ENCODE measurements at regions not wholly inside any gene's neighbourhood (a gene's known extent, or its start where the extent isn't known, plus 50 kb on each side); places are given as distances from the start of the nearest gene placed in this dataset.
"Not testable (repeated sequence)": the region's sequence is repeated elsewhere in the genome, so short reads cannot be mapped to it uniquely, and the experiment has no call there.

DNA sequence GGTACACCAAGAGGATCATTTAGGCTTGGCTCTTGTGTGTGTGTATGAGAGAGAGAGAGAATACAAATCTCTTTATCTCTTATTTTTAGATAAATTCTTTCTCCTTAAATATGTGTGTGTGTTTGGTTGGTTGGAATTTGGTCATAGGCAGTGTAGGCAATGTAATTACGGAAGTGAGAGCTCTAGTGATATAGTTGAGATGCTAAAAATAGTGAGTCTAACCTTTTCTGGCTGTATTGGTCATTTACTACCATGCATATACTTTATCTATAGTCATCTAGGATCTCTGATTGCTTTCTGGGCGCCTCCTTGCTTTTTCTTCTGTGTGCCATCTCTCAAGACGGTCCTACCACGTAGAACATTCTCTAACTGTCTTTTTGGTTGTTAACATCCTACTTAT, 250.2 kb downstream of the NUF2 start:
- DNase-seq (ENCODE audit: low read depth), result no peak

DNA sequence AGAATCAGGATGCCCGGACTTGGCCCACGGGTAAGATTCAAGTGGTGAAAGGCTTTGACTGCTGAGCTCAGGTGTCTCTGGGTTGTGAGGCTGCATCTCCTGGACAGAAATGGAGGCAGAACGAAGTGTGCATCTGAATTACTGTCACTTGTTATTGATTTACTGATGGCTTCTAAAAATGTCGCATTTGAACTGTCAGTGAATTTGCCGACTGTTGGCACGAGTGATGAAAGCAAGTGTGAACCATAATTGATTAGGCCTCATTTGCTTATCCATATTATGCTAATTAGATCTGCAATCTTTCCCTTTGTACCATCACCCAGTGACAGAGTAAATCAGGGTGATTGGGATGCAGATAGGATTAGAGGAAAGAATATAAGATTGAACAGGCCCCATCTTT, 252.4 kb downstream of the NUF2 start:
- no peak for DNase-seq (ENCODE audit: low read depth)

DNA sequence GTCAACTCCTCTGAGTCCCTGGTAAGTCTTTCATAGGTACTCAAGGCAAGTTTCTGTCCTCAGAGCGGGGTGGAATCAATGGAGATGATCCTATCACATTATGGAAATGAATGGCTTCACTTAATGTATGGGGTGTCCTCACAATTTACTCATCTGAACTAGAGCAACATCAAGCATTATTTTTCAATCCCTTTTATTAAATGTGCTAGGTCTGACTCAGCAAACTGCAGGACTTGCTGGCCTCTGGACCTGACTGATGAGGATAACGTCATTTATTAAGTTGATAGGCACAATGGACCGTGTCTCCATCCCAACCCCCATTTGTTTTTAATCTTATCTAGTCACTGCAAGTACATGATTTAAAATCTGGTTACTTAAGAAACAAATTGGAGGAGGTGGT, 259.2 kb downstream of the NUF2 start:
- DNase-seq (ENCODE audit: low read depth), result no peak

DNA sequence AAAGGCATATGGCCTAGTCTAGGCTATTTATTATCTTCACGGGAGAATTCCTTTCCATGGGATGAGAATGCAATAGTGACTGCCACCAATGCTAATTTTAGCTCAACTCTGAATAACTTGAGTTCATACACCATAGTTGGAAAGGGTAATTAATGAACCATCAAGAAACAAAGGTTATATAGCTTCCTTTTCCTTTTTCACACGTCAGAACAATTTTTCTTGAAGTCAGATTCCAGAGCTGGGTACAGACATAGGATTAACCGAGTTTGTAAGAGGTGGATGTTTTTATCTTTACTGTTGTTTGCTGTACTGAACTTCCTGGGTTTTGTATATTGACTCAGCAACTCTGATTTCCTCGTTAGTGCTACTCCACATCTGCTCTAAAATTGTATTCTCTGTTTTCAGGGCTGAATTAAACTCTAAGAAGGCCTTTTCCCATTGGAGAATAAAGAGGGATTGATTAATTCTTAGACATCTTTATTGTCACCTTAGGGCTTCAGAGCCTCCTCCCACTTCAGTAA, 262.0 kb downstream of the NUF2 start:
- DNase-seq (ENCODE audit: low read depth), result no peak

DNA sequence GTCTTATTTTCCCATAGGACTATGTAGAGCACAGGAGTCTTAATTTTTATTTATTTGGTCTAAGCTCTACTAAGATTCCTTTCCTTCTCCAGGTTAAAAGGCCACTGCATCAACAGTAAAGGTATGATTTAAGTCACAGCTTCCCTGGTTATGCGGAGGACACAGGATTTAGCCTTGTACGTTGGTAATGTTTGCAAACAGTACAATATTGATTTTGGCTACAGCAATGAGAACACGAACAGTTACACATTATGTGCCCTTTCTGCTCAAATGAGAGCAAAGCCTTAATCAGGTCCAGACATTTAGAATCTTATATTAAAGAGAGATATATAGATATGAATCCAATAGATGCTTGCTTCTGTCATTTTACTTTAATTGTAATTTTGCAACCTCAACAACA, 264.0 kb downstream of the NUF2 start:
- no peak for DNase-seq (ENCODE audit: low read depth)

DNA sequence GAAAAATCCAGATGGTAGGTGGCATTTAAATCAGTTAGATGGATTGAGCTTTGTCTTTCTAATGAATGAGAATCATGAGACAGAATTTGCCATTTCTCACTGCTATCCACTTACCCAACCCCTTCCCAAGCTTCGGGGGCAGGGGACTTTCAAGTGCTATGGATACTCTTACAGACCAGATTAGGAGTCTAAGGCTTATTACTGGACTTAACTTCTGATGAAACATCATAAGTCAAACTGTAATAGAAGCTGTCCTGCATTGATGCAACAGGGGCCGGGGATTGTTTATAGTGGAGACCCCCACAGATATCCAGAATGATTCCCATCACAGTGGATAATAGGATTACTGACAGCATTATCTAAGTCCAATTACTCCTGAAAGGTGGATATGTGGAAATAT, 267.0 kb downstream of the NUF2 start:
- no peak for DNase-seq (ENCODE audit: low read depth)

DNA sequence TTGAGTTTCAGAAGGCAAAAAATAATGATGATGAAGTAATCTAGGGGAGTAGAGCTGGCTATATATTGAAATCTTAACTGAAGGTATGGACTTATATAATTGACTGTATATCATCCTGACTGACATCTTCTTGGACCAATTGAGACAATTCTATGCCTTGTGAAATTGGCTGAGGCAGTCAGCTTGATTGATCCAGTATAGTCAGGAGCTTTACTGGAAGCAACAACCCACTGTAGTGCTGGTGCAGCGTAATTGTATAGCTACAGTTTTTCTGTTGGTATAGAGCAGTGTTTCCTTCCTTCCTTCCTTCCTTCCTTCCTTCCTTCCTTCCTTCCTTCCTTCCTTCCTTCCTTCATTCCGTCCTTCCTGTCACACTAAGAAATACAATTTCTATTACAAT, 268.0 kb downstream of the NUF2 start:
- no peak for DNase-seq (ENCODE audit: low read depth)

DNA sequence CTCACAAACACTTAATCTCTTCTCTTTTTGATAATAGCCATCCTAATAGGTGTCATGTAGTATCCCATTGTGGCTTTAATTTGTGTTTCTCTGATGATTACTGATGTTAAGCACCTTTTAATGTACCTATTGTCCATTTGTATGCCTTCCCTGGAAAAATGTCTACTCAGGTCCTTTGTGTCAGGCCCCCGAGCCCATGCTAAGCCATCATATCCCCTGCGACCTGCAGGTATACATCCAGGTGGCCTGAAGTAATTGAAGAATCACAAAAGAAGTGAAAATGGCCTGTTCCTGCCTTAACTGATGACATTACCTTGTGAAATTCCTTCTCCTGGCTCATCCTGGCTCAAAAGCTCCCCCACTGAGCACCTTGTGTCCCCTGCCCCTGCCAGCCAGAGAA, 269.4 kb downstream of the NUF2 start:
- not testable (repeated sequence) for DNase-seq (ENCODE audit: low read depth)

DNA sequence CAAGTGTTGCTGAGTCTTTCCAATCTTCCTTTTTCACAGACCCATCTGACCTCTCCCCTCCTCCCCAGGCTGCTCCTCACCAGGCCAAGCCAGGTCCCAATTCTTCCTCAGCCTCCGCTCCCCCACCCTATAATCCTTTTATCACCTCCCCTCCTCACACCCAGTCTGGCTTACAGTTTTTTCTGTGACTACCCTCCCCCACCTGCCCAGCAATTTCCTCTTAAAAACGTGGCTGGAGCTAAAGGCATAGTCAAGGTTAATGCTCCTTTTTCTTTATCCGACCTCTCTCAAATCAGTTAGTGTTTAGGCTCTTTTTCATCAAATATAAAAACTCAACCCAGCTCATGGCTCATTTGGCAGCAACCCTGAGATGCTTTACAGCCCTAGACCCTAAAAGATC, 270.9 kb downstream of the NUF2 start:
- DNase-seq (ENCODE audit: low read depth), result not testable (repeated sequence)

DNA sequence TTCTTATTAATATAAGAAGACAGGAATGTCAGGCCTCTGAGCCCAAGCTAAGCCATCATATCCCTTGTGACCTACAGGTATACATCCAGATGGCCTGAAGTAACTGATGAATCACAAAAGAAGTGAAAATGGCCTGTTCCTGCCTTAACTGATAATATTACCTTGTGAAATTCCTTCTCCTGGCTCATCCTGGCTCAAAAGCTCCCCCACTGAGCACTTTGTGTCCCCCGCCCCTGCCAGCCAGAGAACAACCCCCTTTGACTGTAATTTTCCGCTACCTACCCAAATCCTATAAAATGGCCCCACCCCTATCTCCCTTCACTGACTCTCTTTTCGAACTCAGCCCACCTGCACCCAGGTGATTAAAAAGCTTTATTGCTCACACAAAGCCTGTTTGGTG, 274.4 kb downstream of the NUF2 start:
- DNase-seq (ENCODE audit: low read depth), result not testable (repeated sequence)

DNA sequence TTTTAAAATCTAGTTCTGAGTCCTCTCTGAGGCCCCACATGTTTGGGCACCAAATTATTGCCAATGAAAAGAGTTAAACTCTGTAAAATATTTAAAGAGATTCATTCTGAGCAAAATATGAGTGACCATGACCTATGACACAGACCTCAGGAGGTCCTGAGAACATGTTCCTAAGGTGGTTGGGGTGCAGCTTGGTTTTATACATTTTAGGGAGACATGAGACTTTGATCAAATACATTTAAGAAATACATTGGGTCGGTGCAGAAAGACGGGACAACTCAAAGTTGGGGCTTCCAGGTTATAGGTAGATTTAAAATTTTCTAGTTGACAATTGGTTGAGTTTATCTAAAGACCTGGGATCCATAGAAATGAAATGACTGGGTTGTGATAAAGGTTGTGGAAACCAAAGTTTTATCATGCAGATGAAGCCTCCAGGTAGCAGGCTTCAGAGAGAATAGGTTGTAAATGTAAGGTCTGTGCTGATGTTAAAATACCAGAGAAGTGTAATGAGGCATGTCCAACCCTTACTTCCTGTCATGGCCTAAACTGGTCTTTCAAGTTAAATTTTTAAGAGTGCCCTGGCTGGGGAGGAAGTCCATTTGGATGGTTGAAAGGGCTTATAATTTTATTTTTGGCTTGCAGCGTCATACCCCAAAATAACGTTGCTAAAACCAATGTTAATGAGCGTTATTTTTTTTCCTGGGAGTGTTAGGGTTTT, 274.9 kb downstream of the NUF2 start:
- DNase-seq (ENCODE audit: low read depth), result no peak

DNA sequence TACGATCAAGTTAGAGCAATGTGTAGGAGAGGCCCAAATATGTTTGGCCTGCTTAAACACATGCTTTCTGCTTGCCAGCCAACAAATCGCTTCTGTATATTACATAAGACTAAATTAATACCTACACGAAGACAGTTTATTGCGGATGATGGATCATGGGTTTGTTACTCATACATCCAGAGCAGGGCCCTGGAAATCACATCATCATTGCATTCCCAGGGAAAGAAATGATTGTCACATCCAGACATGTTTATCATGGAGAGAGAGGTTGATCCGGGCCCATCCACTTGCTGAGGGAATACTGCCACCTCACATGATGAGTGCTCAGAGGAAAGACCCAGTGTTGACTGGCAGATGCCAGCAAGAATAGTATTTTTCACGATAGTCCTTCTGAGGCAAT, 282.6 kb downstream of the NUF2 start:
- DNase-seq (ENCODE audit: low read depth), result no peak

DNA sequence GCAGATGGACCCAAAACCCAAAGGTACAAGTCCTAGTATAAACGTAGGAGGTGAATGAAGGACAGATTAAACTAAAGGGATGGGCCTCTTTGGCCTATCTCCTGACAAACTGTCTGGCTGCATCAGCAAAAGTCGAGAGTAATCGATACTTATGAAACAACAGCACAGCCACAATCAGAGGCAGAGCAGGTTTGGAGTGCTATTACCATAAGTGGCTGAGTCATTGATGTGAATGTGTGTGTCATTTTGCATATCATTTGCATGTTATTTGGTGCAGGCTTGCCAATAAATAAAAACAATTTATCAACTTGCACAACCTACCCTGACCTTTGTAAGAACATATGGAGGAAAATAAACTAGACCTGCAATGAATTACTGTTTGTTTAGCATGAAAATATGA, 283.1 kb downstream of the NUF2 start:
- DNase-seq (ENCODE audit: low read depth), result no peak

DNA sequence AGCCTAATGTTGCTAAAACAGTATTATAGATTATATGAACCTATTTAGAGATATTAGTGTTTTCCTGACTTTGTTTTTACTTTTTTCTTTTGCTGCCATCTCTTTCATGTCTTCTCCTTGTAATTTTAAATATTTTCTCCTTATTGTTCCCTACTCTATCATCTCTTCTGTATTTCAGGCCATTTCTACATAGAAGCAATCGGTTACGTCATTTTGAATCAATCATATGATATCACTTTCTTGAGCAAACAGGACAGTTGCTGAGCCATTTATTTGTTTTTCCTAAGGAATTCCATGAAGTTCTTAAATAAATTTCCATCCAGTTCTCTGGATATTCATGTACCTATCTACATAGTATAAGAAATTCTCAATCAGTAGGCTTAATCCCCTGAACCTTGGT, 287.2 kb downstream of the NUF2 start:
- no peak for DNase-seq (ENCODE audit: low read depth)

DNA sequence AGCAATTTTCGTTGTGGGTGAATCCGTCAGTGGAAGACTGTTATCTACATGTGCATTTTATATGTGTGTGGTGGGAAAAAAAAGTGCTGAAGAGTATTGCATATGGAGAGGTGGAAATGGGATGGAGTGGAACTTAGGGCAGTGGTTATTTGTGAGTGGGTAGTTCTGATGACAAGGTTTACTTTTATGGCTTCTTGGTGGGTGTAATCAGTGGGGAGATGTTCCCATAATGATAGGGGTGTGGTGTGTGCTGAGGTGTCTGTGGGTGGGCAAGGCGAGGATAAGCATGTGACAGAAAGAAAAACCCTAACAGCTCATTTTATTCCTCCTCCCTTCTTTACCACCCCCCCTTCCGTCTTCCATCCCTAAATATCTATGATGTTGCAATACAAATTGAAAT, 288.1 kb downstream of the NUF2 start:
- no peak for DNase-seq (ENCODE audit: low read depth)

DNA sequence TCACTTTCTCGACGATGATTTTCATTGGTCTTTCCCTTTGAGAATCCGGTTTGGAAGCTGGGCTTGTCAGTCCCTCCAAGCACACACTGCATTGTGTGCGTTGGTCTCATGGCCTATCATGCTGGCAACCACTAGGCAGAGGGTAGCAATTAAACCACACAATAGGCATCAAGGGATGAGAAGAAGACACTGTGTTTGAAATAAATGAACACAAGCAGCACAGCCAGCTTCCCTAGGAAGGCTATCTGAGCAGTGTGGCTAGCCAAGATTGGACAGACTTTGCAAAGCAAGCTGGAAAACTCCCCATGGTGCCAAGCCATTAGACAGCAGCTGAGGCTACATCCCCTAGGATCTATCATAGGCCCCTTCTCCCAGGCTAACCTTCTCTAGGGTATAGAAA, 288.7 kb downstream of the NUF2 start:
- DNase-seq (ENCODE audit: low read depth), result no peak

DNA sequence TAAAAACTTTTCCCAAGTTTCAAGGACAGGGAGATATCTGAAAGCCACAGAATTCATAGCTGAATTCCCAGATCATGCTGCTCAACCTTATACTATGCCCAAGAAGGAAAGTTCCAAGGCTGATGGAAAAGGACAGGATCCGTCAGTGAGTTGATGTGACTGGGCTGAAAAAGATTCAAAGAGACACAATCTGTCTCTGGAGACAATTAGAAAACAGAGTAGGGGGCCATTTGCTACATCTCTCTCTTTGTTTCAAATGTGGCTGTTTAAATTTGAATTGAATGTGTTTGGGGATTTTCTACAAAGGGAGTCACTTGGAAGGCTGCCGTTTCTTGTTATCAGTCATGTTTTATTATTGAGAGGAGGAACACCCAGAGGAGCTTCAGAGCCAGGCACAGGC, 292.6 kb downstream of the NUF2 start:
- DNase-seq (ENCODE audit: low read depth), result no peak

DNA sequence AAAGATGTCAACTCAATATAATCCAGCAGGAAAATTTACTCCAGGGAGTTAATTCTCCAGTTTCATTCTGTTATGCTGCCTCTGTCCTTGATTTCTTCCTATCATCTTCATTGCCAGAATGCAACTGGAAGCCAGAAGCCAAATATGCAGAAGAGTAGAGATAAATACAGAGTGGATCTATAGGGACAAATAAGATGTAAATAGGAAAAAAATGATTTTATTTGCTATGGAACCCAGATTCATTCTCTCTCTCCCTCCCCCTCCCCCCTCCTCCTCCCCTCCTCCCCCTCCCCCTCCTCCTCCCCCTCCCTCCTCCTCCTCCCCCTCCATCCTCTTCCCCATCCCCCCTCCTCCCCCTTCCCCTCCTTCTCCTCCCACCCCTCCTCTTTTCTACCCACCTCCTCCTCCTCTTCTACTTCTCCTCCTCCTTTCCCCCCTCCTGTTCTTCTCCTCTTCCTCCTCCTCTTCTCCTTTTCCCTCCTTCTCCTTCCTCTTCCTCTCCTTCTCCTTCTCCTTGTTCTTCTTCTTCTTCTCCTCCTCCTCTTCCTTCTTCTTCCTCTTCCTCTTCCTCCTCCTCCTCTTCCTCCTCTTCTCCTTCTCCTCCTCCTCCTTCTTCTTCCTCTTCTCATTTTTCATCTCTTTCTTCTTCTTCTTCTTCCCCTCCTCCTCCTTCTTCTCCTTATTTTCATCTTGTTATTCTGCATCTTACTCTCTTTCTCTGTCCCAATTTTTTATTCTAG, 306.4 kb downstream of the NUF2 start:
- no peak for DNase-seq (ENCODE audit: low read depth)

DNA sequence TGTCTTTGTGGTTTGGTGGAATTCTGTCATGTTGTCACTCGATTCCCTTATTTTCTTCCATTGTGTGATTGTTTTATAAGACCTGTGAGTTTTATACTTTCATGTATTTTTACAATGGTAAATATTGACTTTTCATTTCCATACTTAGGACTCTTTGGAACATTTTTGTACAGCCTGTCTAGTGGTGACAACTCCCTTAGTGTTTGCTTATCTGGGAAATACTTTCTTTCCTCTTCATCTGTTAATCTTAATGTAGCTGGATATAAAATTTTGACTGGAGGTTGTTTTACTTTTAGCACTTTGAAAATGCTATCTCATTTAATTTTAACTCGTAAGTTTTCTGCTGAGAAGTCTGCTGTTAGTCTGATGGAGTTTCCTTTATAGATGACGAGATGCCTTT, 310.5 kb downstream of the NUF2 start:
- no peak for DNase-seq (ENCODE audit: low read depth)

DNA sequence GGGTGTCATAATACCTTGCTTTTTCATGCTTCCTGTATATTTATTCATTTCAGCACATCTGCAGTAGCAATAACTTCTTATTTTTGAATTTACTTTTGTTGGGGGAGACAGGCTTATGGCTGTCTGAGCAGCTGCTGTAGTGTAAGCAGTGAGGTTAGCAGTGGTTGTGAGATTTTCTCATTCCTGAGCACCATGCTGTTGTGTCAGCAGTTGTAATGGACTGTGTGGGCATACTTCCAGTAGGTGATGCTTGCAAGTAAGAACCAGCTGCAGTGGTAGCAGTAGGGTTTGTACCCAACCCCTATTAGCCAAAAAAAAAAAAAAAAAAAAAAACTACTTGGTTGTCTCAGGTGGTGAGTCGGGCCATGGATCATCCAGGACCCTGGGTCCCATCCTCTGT, 311.6 kb downstream of the NUF2 start:
- DNase-seq (ENCODE audit: low read depth), result no peak

DNA sequence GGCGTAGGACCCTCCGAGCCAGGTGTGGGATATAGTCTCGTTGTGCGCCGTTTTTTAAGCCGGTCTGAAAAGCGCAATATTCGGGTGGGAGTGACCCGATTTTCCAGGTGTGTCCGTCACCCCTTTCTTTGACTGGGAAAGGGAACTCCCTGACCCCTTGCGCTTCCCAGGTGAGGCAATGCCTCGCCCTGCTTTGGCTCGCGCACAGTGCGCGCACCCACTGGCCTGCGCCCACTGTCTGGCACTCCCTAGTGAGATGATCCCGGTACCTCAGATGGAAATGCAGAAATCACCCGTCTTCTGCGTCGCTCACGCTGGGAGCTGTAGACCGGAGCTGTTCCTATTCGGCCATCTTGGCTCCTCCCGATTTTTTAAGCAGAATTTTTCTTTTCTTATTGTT, 323.9 kb downstream of the NUF2 start:
- DNase-seq (ENCODE audit: low read depth), result not testable (repeated sequence)

DNA sequence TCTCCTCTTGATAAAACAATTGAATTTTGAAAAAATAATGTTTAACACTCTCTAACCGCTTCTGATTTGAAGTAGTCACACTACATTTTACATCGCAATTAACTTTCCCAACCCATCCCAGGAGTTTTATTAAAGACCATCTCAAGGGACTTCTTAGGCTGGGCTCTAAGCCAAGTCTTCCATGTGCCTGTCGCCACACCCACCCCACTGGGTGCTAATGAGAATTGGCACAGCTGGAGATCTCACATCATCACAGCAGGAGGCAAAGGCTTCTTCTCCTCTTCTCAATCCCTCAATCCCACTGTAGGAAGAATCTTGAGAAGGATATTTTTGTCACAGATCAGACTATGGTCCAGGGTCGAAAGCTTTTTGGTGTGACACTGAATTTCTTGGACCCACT, 328.9 kb downstream of the NUF2 start:
- no peak for DNase-seq (ENCODE audit: low read depth)

DNA sequence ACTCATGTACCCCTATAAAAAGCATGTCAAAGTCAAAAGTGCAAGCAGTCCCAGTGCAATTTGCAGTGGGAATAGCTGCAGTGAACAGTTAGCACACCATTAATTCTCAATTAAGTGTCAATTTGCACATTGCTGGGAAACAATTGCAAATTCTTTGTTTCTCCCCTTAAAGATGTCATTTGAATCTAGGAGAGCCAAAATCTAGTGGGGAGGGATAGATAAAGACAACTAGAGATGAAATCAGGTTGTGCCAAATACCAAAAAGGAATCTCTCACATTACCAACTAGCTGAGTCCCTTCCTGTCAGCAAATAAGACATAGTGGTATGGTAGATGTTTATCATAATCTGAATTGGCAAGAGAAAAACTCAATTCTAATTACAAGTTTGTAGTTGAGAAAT, 330.7 kb downstream of the NUF2 start:
- DNase-seq (ENCODE audit: low read depth), result no peak

DNA sequence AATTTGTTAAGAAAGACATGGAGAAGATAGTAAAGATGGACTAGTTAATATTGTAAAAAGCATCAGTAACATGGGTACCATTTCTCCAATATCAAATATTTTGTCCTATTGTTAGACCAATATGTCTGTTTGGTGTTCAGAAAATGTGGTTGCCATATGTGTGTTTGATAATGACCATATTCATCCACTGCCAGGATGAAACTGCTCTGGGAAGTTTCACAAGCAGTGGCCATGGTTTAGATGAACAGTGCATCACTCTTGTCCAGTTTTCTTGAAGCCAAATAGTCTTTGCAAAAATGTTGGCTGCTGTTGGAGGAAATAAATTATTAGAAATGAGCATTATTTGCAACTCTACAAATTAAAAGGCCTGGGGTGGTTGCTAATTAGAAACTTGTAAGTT, 333.8 kb downstream of the NUF2 start:
- no peak for DNase-seq (ENCODE audit: low read depth)

All from stromal cell of bone marrow (primary cell).